Right lung (tissue), 2 donors: ENCODE measurements at regions not wholly inside any gene's neighbourhood (a gene's known extent, or its start where the extent isn't known, plus 50 kb on each side); places are given as distances from the start of the nearest gene placed in this dataset.
"Not testable (repeated sequence)": the region's sequence is repeated elsewhere in the genome, so short reads cannot be mapped to it uniquely, and the experiment has no call there.

ENCODE experiments used
- DNase-seq, 2 donors: peaks; one replicate each; pipeline ENCODE4 v3.0.0-alpha.2; 2013

DNA sequence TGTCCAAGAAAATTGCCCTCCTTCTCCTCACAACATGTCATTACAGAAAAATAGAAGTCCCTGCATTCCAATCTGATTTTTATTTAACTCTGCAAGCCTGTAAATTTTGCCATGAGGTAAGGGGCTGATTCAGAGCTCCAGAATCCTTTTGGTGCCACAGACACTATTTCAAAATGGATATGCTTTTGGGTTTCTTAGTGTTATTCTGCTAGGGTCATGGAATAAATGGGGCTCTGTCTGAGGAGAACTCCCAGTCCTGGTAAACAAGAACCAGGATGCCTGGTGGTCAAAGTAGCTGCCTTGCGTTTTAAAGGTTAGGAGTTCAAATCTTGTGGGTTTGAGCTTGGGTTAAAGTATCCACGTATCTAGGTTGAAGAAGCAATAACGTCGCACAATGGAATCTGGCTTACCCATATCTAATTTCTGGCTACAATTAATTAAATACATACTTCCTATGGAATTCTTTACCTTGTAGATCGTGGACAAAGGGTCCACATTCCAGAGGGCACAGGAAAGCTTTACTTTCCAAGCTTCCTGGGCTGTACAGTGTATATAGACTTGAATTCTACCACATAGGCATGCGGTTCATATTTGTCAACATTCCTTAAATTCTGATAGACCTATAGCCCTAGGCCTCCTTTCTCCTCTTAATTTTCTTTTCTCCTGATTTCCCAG, 98.0 kb upstream of the CDC42BPA start:
- no peak for DNase-seq

DNA sequence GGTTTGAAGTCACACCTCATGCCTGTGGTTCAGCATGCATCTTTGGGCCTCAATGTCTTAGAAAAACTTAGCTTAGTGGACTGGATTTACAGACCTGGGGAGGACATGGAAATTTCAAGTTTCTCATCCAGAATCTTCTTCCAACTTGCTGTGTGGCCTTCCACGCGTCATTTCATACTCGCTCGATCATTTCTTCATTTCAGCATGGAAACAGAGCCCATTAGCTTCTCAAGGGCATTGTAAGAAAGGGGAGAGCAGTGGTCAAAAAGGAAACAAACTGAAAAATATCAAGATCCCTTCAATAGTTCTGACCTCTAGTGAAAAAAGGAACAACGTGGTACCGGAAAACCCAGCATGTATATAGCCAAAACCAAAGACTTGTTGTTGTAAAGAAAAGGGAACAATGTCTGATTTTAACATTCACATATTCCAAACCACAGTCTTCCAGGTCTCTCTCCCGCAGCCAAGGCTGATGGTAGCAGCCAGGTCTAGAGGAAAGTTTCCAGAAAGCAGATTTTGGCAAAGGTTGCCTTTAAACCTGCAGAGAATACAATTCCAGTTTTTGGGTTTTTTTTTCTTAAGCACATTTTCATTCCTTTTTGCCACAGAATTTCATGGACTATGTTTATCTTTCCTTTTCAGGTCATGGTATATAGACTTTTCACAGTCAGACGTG, 97.0 kb upstream of the CDC42BPA start:
- no peak for DNase-seq

DNA sequence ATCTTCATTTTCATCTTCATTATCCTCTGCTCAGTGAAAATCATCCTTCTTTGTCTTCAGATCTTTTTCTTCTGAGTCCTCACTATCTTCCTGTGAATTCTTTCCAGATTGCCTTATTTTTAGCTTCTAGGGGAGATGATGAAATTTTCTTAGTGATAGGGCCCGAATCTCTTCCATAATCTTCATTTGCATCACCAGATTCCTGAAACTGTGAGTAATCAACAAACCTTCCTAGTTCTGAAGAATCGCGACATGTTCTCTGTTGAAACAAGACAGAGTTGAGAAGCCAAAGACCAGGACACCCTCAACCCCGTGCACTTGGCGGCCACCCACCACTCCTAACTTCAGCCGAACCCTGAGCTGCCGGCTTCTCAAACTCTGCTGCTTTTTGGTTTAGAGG, 92.8 kb upstream of the CDC42BPA start:
- no peak for DNase-seq

DNA sequence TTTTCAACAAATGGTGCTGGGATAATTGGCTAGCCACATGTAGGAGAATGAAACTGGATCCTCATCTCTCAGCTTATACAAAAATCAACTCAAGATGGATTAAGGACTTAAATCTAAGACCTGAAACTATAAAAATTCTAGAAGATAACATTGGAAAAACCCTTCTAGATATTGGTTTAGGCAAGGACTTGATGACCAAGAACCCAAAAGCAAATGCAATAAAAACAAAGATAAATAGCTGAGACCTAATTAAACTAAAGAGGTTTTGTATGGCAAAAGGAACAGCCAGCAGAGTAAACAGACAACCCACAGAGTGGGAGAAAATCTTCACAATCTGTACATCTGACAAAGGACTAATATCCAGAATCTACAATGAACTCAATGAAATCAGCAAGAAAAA, 88.0 kb upstream of the CDC42BPA start:
- not testable (repeated sequence) for DNase-seq

DNA sequence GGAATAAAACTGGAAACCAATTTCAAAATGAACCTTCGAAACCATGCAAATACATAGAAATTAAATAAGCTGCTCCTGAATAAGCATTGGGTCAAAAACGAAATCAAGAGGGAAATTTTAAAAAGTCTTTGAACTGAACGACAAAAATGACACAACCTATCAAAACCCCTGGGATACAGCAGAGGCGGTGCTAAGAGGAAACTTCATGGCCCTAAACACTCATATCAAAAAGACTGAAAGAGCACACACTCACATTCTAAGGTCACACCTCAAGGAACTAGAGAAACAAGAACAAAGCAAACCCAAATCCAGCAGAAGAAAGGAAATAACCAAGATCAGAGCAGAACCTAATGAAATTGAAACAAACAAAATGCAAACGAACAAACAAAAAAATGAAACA, 85.2 kb upstream of the CDC42BPA start:
- no peak for DNase-seq

DNA sequence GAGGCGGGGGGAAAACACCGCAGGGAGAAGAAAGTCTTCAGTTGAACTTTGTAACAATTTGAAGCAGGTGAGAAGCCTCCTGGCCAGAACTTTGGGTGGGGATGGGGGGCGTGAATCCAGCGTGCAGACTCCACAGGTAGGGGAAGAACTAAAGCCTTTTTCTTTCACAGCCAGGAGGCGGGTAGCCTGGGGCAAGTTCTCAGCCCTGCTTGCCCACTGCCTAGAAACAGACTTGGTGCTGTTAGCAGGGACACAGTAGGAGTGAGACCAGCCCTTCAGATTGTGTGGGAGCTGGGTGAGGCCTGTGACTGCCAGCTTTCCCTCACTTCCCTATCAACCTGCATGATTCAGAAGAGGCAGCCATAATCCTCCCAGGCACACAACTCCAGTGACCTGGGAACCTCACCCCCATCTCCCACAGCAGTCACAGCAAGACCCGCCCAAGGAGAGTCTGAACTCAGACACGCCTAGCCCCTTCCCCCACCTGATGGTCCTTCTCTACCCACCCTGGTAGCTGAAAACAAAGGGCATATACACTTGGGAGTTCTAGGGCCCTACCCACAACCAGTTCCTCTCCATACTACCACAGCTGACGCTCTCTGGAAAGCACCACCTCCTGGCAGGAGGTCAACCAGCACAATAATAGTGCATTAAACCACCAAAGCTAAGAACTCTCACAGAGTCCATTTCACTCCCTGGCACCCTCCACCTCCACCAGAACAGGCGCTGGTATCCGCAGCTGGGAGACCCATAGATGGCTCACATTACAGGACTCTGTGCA, 83.5 kb upstream of the CDC42BPA start:
- DNase-seq: no peak

DNA sequence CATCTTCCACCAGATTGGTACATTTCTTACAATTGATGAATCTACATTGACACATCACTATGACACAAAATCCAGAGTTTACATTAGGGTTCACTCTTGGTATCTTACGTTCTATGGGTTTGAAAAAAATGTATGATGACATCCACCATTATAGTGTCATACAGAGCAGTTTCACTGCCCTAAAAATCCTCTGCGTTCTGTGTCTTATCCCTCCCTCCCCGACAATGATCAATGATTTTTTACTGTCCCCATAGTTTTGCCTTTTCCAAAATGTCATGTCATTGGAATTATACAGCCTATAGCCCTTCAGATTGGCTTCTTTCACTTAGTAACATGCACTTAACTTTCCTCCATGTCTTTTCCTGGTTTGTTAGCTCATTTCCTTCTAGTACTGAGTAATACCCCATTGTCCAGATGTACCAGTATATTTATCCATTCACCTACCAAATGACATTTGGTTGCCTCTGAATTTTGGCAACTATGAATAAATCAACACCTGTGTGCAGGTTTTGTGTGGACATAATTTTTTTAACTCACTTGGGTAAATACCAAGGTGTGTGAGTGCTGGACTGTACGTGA, 80.9 kb upstream of the CDC42BPA start:
- DNase-seq: no peak

DNA sequence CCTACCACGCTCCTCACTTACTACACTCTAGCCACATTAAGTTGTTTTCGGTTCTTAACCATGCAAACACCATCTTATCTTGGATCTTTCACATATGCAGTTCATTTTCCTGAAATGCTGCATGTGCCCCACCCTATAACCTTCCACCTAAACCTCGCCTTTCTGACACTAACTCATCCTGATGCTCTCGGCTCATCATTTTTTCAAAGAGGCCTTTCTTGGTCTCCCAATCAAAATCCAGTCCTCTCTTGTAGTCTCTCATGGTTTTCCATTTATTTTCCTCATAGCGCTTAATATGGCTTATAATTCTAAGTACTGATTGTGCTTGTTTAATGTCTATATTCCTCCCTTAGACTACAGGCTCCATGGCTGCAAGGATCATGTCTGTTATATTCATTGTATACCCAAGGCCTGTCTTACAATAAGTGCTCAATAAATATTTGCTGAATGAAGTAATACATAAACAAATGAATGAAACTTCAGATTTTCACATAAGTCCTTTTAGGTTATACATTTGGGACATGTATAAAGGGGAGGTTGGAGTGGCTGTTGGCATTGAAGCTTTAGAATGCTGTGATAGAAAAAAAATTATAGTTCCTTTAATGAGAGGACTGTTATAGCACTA, 79.2 kb upstream of the CDC42BPA start:
- no peak for DNase-seq

DNA sequence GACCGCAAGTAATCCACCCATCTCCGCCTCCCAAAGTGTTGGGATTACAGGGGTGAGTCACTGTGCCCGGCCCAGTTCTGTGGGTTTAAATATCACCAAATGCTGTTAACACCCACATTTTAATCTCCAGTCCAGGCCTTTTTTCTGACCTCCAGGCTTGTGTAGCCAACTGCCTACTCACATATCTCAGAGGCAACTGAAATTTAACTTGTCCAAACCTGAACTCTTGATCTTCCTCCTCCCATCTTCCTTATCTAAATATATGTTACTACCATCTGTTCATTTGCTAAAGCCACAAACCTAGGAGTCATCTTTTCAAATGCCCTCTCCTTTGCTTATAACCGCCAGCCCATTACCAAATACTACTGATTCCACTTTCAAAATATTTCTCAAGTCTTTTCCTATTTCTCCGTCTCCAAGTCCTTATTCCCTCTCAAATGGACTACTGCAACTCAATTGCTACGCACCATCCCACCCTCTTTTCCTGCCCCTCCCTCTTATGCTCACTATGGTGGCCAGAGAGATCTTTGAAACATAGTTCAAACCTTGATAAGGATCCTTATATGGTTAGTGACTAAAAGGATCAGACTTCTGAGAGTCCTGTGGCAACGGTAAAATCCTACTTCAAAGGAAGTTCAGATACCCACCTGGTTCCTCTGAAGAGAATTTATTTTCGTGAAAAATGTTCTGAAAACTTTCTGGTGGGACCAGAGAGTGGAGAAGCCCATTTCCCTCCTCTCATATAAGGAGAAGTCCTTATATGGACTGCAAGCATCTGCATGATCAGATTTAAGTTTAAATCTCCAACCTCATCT, 78.5 kb upstream of the CDC42BPA start:
- DNase-seq: no peak

DNA sequence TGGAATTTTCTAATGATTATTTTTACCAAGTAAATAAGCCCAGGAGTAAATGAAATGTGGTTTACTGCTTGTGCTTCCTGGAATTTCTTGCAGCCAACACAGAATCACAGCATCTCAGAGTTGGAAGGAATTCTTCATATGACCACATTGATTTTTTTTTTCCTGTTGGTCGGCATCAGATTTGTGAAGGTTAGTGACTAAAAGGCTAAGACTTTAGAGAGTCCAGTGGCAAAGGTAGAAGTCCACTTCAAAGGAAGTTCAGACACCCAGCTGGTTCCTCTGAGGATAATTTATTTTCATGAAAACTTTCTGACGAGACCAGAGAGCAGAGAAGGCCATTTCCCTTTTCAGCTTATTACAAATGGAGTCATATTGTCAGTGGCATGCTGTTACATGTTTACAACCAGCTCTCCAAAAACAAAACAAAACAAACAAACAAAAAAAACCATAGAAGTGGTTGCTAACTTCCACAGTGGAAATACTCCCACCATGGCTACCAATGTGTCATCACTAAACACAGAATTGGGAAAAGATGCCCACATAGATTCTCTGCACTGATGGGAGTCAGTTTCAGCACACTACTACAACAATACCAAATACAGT, 77.2 kb upstream of the CDC42BPA start:
- no peak for DNase-seq

DNA sequence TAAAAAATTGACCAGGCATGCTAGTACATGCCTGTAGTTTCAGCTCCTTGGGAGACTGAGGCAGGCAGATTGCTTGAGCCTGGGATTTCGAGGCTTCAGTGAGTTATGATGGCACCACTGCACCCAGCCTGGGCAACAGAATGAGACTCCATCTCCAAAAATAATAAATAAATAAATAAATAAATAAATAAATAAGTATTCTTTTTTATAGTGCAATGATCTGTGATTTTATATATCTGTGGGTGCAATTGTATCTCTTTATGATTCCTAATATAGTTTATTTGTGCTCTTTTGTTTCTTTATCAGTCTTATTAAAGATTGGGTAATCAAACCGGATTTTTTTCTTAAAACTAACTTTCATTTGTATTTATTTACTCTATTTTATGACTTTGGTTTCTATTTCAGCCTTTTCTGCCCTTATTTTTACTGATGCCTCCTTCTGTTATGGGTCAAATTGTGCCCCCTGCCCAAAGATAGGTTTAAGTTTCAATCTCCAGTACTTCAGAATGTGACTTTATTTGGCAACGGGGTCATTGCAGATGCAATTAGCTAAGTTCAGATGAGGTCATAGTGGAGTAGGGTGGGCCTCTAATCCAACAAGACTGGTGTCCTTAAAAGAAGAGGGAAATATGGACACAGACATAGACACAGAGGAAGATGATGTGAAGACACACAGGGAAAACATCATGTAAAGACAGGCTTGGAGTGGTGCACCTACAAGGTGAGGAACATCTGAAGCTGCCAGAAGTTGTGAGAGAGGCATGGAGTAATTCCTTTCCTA, 74.9 kb upstream of the CDC42BPA start:
- DNase-seq: no peak

DNA sequence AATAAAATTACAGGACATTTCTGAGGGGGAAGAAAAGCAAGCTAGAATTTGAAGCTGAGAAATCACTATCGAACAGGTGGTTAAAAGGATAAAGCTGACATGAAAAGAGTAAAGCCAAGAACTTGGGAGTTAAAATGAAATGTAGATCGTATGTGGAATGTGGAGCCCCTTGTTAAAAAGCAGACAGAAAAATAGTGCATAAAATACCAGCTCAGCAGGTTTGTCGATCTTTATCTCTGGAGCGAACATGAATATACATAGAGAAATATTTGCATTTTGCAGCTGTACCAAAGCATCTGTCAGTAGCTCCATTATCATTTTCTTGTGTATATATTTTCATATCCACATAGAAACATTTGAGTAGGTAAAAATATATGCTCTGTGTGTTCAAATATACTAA, 73.6 kb upstream of the CDC42BPA start:
- peak in 1 of 2 donors; percentile 10 for DNase-seq

DNA sequence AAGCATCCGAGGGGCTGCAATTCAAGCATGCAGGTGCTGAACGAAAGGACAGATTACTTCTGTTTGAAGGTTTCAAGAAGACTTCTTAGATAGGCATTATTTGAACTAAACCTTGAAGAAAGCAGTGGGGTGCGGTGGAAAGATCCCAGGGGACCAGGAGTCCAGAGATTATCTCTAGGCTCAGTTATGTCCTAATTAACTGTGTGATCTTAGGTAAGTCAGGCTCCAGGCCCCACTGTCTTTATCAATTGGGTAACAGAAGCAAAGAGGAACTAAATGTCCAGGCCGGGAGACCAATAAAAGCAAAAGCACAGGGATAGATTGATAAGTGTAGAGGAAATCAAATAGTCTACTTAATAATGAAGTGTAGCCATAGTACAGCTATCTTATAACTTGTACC, 72.9 kb upstream of the CDC42BPA start:
- DNase-seq: no peak

DNA sequence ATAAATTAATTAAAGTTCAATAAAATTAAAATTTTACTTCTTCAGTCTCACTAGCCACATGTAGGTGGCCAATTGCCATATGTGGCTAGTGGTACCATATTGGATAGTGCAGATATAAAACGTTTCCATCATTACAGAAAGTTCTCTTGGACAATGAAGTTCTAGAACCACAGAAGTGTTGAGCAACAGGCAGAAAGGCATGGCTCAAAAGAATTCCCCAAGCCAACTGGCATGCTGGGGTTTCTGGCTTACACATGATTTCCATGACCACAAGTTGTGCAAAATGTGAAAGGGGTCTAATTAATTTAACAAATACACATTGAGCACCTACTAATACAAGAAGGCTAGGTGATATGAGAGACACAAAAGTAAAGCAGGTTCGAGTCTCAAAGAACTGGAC, 72.2 kb upstream of the CDC42BPA start:
- no peak for DNase-seq

DNA sequence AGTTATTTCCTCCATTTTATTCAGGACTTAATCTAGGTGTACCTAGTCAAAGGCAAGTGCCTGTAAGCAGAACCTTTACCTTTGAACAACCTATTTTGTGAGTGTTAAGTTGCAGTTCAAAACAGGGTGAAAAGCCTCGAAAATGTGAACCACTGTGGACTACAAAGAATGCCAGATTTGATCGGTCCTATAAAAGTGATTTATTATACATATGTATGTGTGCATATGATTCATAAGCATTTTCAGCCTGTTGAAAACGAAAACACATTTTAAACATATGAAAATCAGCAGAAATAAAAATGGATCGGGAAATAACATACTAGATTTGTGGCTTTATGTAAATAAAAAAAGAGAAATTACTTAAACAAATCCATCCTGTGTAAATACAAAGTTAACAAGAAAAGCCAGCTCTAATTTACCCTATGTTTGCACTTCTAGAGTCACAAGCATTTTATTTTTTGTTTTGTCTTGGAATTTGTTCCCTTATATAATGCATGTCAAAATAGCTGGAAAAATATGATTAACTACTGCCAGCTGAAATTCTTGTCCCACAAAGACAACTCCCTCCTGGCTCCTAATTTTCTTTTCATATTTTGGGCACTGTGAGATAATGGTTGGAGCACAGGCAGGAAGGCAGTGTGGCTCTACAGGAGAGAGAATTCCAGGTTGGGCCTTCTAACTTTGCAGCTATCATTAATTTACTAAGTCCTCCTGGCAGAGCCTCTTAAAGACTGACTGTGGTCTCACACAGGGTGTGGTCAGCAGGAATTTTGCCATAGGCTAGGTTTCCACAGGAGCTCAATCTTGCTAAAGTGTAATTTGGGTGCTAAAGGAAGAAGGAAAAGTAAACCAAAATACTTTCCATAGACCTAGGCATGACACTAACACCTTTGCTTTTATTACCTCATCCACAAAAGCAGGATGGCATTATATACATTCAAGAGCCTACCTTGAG, 70.2 kb upstream of the CDC42BPA start:
- DNase-seq: no peak

DNA sequence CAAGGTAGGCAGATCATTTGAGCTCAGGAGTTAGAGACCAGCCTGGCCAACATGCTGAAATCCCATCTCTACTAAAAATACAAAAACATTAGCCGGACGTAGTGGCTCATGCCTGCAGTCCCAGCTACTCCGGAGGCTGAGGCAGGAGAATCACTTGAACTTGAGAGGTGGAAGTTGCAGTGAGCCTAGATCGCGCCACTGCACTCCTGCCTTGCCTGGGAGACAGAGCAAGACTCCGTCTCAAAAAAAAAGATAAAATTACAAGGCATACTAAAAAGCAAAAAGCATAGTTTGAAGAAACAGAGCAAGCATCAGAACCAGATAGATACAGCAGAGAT, 61.2 kb upstream of the CDC42BPA start:
- no peak for DNase-seq

DNA sequence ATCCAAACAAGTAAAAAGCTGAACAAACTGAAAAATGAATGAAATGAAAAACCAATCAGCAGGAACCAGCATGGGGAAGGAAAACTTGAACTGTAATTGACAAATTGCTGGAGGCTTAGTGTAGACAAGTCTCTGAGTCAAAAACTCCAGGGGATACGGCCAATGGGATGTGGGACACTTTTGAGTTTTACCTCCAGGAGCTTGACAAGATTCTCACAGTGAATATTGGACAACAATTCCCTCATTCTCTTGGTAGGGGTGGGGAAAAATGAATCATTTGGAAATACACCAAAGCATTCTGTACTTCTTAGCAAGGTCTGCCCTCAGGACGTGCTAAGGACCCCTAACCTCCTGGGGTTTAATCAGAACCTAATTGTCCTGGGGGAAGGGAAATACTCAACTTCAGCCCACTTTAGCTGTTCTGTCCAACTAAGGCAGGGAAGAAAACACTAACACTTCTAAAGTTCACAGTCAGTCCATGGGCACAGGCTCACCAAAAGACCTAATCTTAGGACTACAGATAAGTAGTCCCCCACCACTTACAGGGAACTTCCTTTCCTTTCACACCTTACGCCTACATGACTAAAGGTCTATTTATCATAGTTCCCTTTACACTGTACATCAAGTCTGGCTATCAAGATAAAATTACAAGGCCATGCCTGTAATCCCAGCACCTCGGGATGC, 60.7 kb upstream of the CDC42BPA start:
- no peak for DNase-seq

DNA sequence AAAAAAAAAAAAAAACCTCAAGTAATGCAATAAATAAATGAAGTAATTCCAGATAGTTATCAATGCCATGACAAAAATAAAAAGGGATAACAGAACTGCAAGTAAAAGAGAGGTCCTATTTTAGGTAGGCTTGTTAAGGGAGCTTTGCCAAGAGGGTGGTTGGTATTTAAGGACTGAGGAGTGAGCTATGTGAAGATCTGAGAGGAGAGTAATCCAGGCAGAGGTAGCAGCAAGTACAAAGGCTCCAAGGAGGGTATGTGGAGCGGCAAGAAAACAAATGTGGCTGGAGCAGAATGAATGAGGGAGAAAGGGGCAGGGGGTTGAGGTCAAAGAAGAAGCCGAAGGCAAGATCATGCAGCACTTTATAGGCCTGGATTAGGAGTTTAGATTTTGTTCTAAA, 59.9 kb upstream of the CDC42BPA start:
- DNase-seq: no peak
